Stimulated activated naive CD8-positive, alpha-beta T cell treated with anti-CD3 and anti-CD28 coated beads, Interleukin-15, amount 100 ng/mL, for 72 hours (primary cell): ENCODE measurements at regions not wholly inside any gene's neighbourhood (a gene's known extent, or its start where the extent isn't known, plus 50 kb on each side); places are given as distances from the start of the nearest gene placed in this dataset.

ENCODE experiments used
- ATAC-seq: fragments of 150-1000 bp; cut with Tn5 transposase; 2 replicates; pipeline ENCODE4 v1.10.0; 2021; ENCODE audit warnings: mild to moderate bottlenecking, moderate library complexity
- DNase-seq, 2 donors: peaks; one replicate each; pipeline ENCODE4 v3.0.0; 2021 to 2022
- H3K27ac Mint-ChIP-seq, 2 donors: one replicate each; pipeline ENCODE4 v1.8.0; 2022; ENCODE audit warnings: mild to moderate bottlenecking in 2 of 2, mixed read lengths in 2 of 2, moderate library complexity in 2 of 2
- H3K27me3 Mint-ChIP-seq: one replicate; pipeline ENCODE4 v1.8.0; 2022; ENCODE audit warnings: mixed read lengths
- H3K4me1 Mint-ChIP-seq: one replicate; pipeline ENCODE4 v1.8.0; 2022; ENCODE audit warnings: mild to moderate bottlenecking, mixed read lengths
- H3K4me3 Mint-ChIP-seq, 2 donors: one replicate each; pipeline ENCODE4 v1.8.0; 2022; ENCODE audit warnings: mild to moderate bottlenecking in 2 of 2, mixed read lengths in 2 of 2, moderate library complexity in 1 of 2
- H3K9me3 Mint-ChIP-seq, 2 donors: one replicate each; pipeline ENCODE4 v1.8.0; 2022; ENCODE audit warnings: mixed read lengths in 2 of 2

DNA sequence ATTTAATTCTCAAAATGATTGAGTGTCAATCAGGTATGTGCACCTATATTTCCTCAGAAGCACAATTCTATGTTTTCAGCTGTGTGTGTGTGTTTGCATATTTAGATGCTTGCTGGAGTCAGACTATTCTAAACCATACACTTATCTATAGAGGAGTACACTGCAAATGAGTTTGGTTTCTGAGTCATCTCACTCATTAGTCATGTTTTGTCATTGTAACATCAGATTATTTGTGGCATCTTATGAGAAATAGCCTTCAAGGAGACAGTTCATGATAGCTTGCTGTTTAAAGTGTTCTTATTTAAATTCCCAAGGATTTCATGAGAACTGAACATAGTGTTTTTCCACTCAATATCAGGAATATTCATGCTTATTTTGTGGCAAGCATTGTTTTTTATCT lies 535.1 kb downstream of the NLGN4Y start:
- DNase-seq (no peak), ATAC-seq (no peak)
- H3K9me3 Mint-ChIP-seq = no peaks in the 10 kb centered on the region
- no peaks in the 10 kb centered on the region for H3K27me3 Mint-ChIP-seq
- no peak overlapping the region for H3K27ac Mint-ChIP-seq
- H3K4me1 Mint-ChIP-seq = no peaks in the 10 kb centered on the region
- H3K4me3 Mint-ChIP-seq = no peak overlapping the region

DNA sequence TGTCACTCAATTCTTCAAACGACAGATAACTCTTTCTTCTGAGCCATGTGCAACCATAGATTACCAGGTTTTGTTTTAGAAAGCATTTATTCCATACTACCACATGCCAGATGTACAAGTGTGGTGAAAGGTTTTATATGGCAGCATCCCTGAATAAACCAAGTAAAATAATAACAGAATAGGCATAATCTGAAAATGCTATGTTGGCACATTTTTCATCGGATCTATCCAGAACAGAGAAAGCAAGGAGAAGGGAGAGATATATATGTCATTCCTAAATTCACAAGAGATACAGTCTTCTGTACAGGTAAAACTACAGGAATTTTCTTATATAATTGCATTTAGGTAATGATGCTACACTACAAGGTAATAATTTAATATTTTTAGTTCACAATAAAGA lies 547.8 kb downstream of the NLGN4Y start:
- DNase-seq (no peak), ATAC-seq (no peak)
- no peaks in the 10 kb centered on the region for H3K4me1 Mint-ChIP-seq
- H3K4me3 Mint-ChIP-seq = no peak overlapping the region
- no peaks in the 10 kb centered on the region for H3K27me3 Mint-ChIP-seq
- H3K9me3 Mint-ChIP-seq = peaks cover 0 to 4% of the 10 kb centered on the region in 2 donors
- H3K27ac Mint-ChIP-seq = no peak overlapping the region

DNA sequence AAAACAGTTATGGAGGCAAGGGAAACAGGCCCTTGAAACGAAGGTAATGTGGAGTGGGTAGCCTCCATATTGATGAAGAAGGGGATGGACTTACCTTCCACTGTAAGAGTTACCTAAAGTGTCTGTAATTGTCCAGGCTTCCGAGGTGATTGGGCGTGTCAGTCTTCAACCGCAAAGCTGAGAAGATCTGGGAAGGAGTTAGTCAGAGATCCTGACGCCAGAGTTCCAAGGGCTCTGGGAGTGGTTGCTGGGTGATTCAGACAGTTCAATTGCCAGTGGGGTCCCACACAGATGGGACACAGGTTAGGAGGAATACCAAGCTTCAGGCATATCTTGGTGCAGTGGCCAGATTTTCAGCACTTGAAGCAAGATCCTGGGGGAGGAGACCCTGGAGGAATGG lies 577.0 kb downstream of the NLGN4Y start:
- ATAC-seq (no peak), DNase-seq (no peak)
- Mint-ChIP-seq H3K4me1 (no peaks in the 10 kb centered on the region), H3K27ac (no peak overlapping the region), H3K9me3 (peaks cover 40 to 56% of the 10 kb centered on the region in 2 donors), H3K27me3 (no peaks in the 10 kb centered on the region), H3K4me3 (no peak overlapping the region)
